ENCODE measurements at regions not wholly inside any gene's neighbourhood (a gene's known extent, or its start where the extent isn't known, plus 50 kb on each side); places are given as distances from the start of the nearest gene placed in this dataset.

DNA sequence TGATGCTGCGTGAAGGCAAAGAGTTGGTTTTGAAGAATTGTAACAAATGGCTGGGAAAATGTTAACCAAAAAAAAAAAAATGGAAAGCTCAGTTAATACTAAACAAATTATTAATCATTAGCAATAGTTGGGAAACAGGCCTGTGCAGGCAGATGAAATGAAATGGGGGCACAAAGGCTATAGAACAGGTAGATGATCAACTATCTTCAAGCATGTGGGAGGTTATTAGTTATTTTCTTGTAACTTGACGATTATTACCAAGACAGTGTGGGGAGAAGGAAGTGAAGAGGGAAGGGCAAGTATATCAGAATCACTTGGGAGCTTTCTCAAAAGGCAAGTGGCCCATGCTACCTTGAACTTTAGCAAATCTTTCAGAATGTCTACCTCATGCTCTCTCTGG lies 351.9 kb downstream of the BCOR start:
- TF ChIP-seq YY1 (IDR thresholded peaks at IDR 0.05; ENCODE audit: insufficient read depth, insufficient read length) (no peak), SUZ12 (IDR thresholded peaks at IDR 0.05; ENCODE audit: extremely low read depth, insufficient read depth, insufficient read length) (no peak)

All from NT2/D1 (cell line).